HL-60 (cell line): ENCODE measurements at regions not wholly inside any gene's neighbourhood (a gene's known extent, or its start where the extent isn't known, plus 50 kb on each side); places are given as distances from the start of the nearest gene placed in this dataset.

Experiments used
- DNase-seq, 2 experiments: peaks; one replicate each; pipeline ENCODE4 v3.0.0-alpha.2; 2010 to 2020; ENCODE audit warnings: low read depth in 1 of 2, low spot score in 1 of 2
- H3K27ac ChIP-seq: fragments of 250-450 bp; sonication (Bioruptor Pico); replicated peaks from 2 replicates; pipeline ENCODE4 v1.5.1; 2020; ENCODE audit warnings: mild to moderate bottlenecking, moderate library complexity
- H3K27me3 ChIP-seq: fragments of 250-450 bp; sonication (Bioruptor Pico); 2 replicates; pipeline ENCODE4 v1.5.1; 2021; ENCODE audit warnings: mild to moderate bottlenecking, moderate library complexity; ENCODE audit not compliant: insufficient read depth, poor library complexity, severe bottlenecking
- H3K4me3 ChIP-seq: replicated peaks from 2 replicates; pipeline ENCODE4 v1.5.1; 2011; ENCODE audit warnings: mild to moderate bottlenecking, control low read depth, low read length; ENCODE audit not compliant: insufficient read depth
- CTCF ChIP-seq: IDR thresholded peaks from one replicate; pipeline ENCODE4 v1.5.1; 2011; ENCODE audit warnings: low read length, control low read depth, inconsistent platforms; ENCODE audit not compliant: insufficient read depth
- GABPA ChIP-seq: IDR thresholded peaks from 2 replicates; pipeline ENCODE4 v1.6.1; 2012; ENCODE audit warnings: low read depth
- POLR2AphosphoS5 ChIP-seq: IDR thresholded peaks from 2 replicates; pipeline ENCODE4 v1.6.1; 2012; ENCODE audit warnings: low read depth
- REST ChIP-seq: IDR thresholded peaks from 2 replicates; pipeline ENCODE4 v1.6.1; 2012; ENCODE audit warnings: low read depth; ENCODE audit not compliant: insufficient replicate concordance
- SPI1 ChIP-seq: IDR thresholded peaks from 2 replicates; pipeline ENCODE4 v1.6.1; 2012; ENCODE audit warnings: low read depth, mild to moderate bottlenecking, borderline replicate concordance

- Histone ChIP-seq H3K4me3 (no peak overlapping the region), H3K27me3 (no peaks in the 10 kb centered on the region), H3K27ac (no peak overlapping the region)
- TF ChIP-seq GABPA (no peak), CTCF (no peak), REST (no peak), POLR2AphosphoS5 (no peak), SPI1 (no peak)
- DNase-seq = no peak
Measured at GRCh38 chr13:21868823-21869222, 197.9 kb downstream of the FGF9 start.

- no peak for DNase-seq
- no peaks in the 10 kb centered on the region for H3K27me3 ChIP-seq
- H3K27ac ChIP-seq = no peak overlapping the region
- TF ChIP-seq GABPA = no peak
- TF ChIP-seq REST = no peak
- no peak for TF ChIP-seq SPI1
- no peak for TF ChIP-seq POLR2AphosphoS5
- no peak for TF ChIP-seq CTCF
- H3K4me3 ChIP-seq = no peak overlapping the region
Measured at GRCh38 chr13:21871382-21871781, 200.5 kb downstream of the FGF9 start.

GRCh38 chr13:21871919-21872318, 201.0 kb downstream of the FGF9 start:
- TF ChIP-seq REST (no peak), GABPA (no peak), CTCF (no peak), POLR2AphosphoS5 (no peak), SPI1 (no peak)
- no peak overlapping the region for H3K27ac ChIP-seq

More at GRCh38 chr13:21871919-21872318, 201.0 kb downstream of the FGF9 start:
- Histone ChIP-seq H3K27me3 (no peaks in the 10 kb centered on the region), H3K4me3 (no peak overlapping the region)
- DNase-seq = no peak
